GF-D8 (cell line): ENCODE measurements at regions not wholly inside any gene's neighbourhood (a gene's known extent, or its start where the extent isn't known, plus 50 kb on each side); places are given as distances from the start of the nearest gene placed in this dataset.
"Not testable (repeated sequence)": the region's sequence is repeated elsewhere in the genome, so short reads cannot be mapped to it uniquely, and the experiment has no call there.

Experiments
- DNase-seq: peaks from one replicate; lab custom pipeline; 2025; lab: John Stamatoyannopoulos, UW

- no peak for DNase-seq
Measured at GRCh38 chr13:72657379-72657778, 70.0 kb downstream of the MZT1 start.

- no peak for DNase-seq
Measured at GRCh38 chr13:72656357-72656756, 71.1 kb downstream of the MZT1 start.

- no peak for DNase-seq
Measured at GRCh38 chr13:72653506-72653905, 73.9 kb downstream of the MZT1 start.

- no peak for DNase-seq
Measured at GRCh38 chr13:72652681-72653080, 74.7 kb downstream of the MZT1 start.

- no peak for DNase-seq
Measured at GRCh38 chr13:72651144-72651543, 76.3 kb downstream of the MZT1 start.

- DNase-seq = no peak
Measured at GRCh38 chr13:72650051-72650700, 77.3 kb downstream of the MZT1 start.

GRCh38 chr13:72648513-72649065 is 78.8 kb downstream of the MZT1 start:
- no peak for DNase-seq

GRCh38 chr13:72647422-72647821 is 80.0 kb downstream of the MZT1 start:
- no peak for DNase-seq

- no peak for DNase-seq
Measured at GRCh38 chr13:72645521-72645920, 81.9 kb downstream of the MZT1 start.

GRCh38 chr13:72643311-72643989 is 84.0 kb downstream of the MZT1 start:
- DNase-seq = peak; percentile 21

- no peak for DNase-seq
Measured at GRCh38 chr13:72639377-72639776, 88.1 kb downstream of the MZT1 start.

- DNase-seq = no peak
Measured at GRCh38 chr13:72638059-72638815, 89.2 kb downstream of the MZT1 start.

GRCh38 chr13:72637561-72637960 is 89.9 kb downstream of the MZT1 start:
- DNase-seq = no peak

- DNase-seq = no peak
Measured at GRCh38 chr13:72634859-72635258, 92.6 kb downstream of the MZT1 start.

- no peak for DNase-seq
Measured at GRCh38 chr13:72622546-72622945, 104.9 kb downstream of the MZT1 start.

- no peak for DNase-seq
Measured at GRCh38 chr13:72620874-72621273, 106.6 kb downstream of the MZT1 start.

- no peak for DNase-seq
Measured at GRCh38 chr13:72617951-72618350, 109.5 kb downstream of the MZT1 start.

- DNase-seq = no peak
Measured at GRCh38 chr13:72617186-72617585, 110.2 kb downstream of the MZT1 start.

GRCh38 chr13:72610251-72610891 is 117.1 kb downstream of the MZT1 start:
- not testable (repeated sequence) for DNase-seq

- no peak for DNase-seq
Measured at GRCh38 chr13:72599178-72599743, 128.2 kb downstream of the MZT1 start.

GRCh38 chr13:72590091-72590740 is 137.2 kb downstream of the MZT1 start:
- no peak for DNase-seq
